GM12878 (cell line): ENCODE measurements at regions not wholly inside any gene's neighbourhood (a gene's known extent, or its start where the extent isn't known, plus 50 kb on each side); places are given as distances from the start of the nearest gene placed in this dataset.

Experiments
- CBX3 ChIP-seq: fragments of 200-600 bp; sonication (generic); IDR thresholded peaks from 2 replicates; pipeline ENCODE4 v1.6.1; 2016; ENCODE audit warnings: low read depth, borderline replicate concordance
- CEBPB ChIP-seq, 2 experiments: fragments of 150-350 bp in 1 of 2; IDR thresholded peaks; 2 replicates each; pipeline ENCODE4 v1.6.1; 2012 to 2014; ENCODE audit warnings: low read depth in 2 of 2, low read length in 2 of 2, borderline replicate concordance in 1 of 2, inconsistent platforms in 1 of 2
- CREM ChIP-seq: IDR thresholded peaks from 2 replicates; pipeline ENCODE4 v1.6.1; 2014; ENCODE audit warnings: antibody characterized with exemption, low read depth
- ETV6 ChIP-seq, 2 experiments: fragments of 450-650 bp in 1 of 2; IDR thresholded peaks in 1 of 2; conservative IDR thresholded peaks in 1 of 2; 2 replicates each; pipeline ENCODE4 v1.6.1; 2014; ENCODE audit warnings: antibody characterized with exemption in 1 of 2, borderline replicate concordance in 1 of 2, low read depth in 1 of 2, mild to moderate bottlenecking in 1 of 2, moderate library complexity in 1 of 2
- GABPA ChIP-seq: IDR thresholded peaks from 2 replicates; pipeline ENCODE4 v1.6.1; 2014; ENCODE audit warnings: antibody characterized with exemption, low read depth, mild to moderate bottlenecking, inconsistent platforms
- MTA2 ChIP-seq: fragments of 450-650 bp; IDR thresholded peaks from 2 replicates; pipeline ENCODE4 v1.6.1; 2016; ENCODE audit warnings: low read depth, mild to moderate bottlenecking, moderate library complexity
- POLR2A ChIP-seq: IDR thresholded peaks from 2 replicates; pipeline ENCODE4 v1.6.1; 2011; ENCODE audit warnings: low read depth, mild to moderate bottlenecking, low read length
- POLR2AphosphoS5 ChIP-seq: IDR thresholded peaks from 2 replicates; pipeline ENCODE4 v1.6.1; 2011; ENCODE audit warnings: mild to moderate bottlenecking, low read length, inconsistent platforms
- ZNF384 ChIP-seq: IDR thresholded peaks from 2 replicates; pipeline ENCODE4 v1.6.1; 2012; ENCODE audit warnings: low read depth, mild to moderate bottlenecking, low read length, improper control_type of control experiment, borderline replicate concordance
- ZZZ3 ChIP-seq: IDR thresholded peaks from 2 replicates; pipeline ENCODE4 v1.6.1; 2011; ENCODE audit warnings: low read depth; ENCODE audit not compliant: control insufficient read depth, insufficient read length
- TF ChIP-seq, protein P1 (sequence below), 3 experiments: IDR thresholded peaks in 2 of 3; conservative IDR thresholded peaks in 1 of 3; 2 replicates each; pipeline ENCODE4 v1.5.1; 2011; ENCODE audit warnings: low read depth in 3 of 3, low read length in 3 of 3, mild to moderate bottlenecking in 3 of 3, control low read depth in 2 of 3, moderate library complexity in 2 of 3, inconsistent platforms in 1 of 3, mixed read lengths in 1 of 3; ENCODE audit not compliant: control insufficient read depth in 2 of 3, insufficient read depth in 1 of 3; ENCODE audit errors: extremely low read depth in 1 of 3

DNA sequence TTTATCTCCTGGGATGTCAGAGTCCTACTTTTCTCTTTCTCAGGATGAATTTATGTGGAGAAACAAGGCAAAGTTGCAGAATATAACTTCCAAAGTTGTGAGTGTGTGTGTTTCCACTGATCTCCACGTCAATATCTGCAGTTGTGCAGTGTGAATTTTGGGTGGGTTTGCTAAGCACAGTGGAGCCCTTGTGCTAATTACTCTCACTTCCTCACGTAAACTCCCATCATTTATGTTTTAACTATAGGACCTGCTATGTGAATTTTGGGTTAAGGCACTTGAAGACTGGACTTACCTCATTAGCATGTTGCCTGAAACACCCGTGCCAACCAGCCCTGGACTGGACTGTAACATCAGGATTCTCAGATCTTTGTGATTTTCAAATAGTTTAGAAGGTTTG lies 51.9 kb upstream of the NPVF start:
- TF ChIP-seq POLR2A (no peak), POLR2AphosphoS5 (no peak), ZZZ3 (no peak), CEBPB (IDR thresholded peaks at IDR 0.05; ENCODE audit: borderline replicate concordance in 1 of 2, low read depth in 2 of 2, low read length in 2 of 2) (no peak), CREM (no peak), ETV6 (conservative IDR thresholded peaks at IDR 0.05 in 1 of 2, IDR thresholded peaks at IDR 0.05 in 1 of 2; ENCODE audit: borderline replicate concordance in 1 of 2, low read depth in 1 of 2) (no peak), CBX3 (no peak), ZNF384 (no peak), GABPA (no peak), MTA2 (no peak)
- TF ChIP-seq, protein P1, sequence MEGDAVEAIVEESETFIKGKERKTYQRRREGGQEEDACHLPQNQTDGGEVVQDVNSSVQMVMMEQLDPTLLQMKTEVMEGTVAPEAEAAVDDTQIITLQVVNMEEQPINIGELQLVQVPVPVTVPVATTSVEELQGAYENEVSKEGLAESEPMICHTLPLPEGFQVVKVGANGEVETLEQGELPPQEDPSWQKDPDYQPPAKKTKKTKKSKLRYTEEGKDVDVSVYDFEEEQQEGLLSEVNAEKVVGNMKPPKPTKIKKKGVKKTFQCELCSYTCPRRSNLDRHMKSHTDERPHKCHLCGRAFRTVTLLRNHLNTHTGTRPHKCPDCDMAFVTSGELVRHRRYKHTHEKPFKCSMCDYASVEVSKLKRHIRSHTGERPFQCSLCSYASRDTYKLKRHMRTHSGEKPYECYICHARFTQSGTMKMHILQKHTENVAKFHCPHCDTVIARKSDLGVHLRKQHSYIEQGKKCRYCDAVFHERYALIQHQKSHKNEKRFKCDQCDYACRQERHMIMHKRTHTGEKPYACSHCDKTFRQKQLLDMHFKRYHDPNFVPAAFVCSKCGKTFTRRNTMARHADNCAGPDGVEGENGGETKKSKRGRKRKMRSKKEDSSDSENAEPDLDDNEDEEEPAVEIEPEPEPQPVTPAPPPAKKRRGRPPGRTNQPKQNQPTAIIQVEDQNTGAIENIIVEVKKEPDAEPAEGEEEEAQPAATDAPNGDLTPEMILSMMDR (IDR thresholded peaks at IDR 0.05 in 2 of 3, conservative IDR thresholded peaks at IDR 0.05 in 1 of 3; ENCODE audit: control insufficient read depth in 2 of 3, extremely low read depth in 1 of 3, insufficient read depth in 1 of 3, low read depth in 3 of 3, low read length in 3 of 3), result no peak
